Stimulated activated CD8-positive, alpha-beta memory T cell treated with anti-CD3 and anti-CD28 coated beads, Interleukin-15, amount 100 ng/mL, for 1 hour (primary cell): ENCODE measurements at regions not wholly inside any gene's neighbourhood (a gene's known extent, or its start where the extent isn't known, plus 50 kb on each side); places are given as distances from the start of the nearest gene placed in this dataset.

Experiments used
- DNase-seq: peaks from one replicate; pipeline ENCODE4 v3.0.0-alpha.2; 2020; ENCODE audit warnings: low read depth

- no peak for DNase-seq
These were observed 144.2 kb downstream of the ENGASE start for GRCh38 chr17:79218825-79219200.

DNA sequence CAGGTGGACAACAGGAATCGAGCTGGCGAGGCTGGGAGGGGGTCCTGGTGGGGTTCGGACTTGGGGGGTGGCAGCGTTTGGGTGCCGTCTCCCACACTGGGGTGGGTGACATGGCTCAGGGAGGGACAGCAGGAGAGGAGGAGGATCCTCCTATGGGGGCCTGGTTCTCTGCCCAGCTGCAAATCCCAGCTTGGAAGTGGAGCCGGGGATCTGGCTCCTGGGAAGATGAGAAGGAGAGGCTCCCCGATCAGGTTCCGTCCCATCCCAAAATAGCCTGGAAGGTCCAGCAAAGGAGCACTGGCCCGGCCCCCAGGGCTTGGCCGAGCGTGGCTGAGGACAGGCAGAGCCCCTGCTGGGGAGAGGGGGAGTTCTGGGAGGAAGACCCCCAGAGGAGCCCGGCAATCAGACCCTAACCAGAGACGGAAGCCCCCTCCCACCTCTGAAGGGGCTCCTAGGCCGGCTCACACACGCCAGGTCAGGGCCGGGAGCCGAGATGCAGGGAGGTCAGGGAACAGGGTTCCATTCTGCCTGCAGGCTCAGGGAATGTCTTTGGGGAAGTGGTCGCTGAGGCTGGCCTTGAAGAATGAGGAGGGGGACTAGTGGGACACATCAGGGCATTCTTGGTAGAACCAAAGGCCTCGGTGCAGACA, 143.7 kb downstream of the ENGASE start:
- DNase-seq, result no peak

DNA sequence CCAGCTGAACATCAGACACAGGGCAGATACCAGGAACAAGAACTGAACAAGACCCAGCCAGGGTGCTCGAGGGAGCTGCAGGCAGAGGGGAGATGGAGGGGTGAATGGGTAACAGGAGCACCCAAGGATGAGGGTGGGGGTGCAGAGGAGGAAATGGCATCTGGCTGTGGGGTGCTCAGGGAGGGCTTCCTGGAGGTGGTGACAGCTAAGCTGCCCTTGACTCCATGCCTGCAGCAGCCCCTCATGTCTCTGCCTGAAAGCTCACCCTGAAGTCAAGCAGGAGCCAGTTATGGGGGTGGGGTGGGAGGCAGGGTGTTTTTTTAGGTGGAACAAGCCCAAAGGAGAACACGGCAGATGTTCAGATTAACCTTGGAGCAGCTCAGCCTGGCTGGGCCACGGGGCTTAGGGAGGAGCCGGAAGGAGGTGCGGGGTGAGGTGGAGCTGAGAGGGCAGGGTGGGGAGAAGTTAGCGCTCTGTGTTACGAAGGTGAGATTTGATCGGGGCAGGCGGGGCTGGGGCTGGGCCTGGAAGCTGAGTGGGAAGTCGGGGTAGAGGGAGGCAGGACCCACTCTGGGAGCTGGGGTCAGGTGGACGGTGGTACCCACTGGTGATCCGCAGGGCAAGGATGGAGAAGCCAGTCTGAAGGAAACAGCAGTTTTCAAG, 143.0 kb downstream of the ENGASE start:
- no peak for DNase-seq

- no peak for DNase-seq
These were observed 142.2 kb downstream of the ENGASE start for GRCh38 chr17:79216826-79217225.

GRCh38 chr17:79216391-79216790, 141.8 kb downstream of the ENGASE start:
- no peak for DNase-seq

DNA sequence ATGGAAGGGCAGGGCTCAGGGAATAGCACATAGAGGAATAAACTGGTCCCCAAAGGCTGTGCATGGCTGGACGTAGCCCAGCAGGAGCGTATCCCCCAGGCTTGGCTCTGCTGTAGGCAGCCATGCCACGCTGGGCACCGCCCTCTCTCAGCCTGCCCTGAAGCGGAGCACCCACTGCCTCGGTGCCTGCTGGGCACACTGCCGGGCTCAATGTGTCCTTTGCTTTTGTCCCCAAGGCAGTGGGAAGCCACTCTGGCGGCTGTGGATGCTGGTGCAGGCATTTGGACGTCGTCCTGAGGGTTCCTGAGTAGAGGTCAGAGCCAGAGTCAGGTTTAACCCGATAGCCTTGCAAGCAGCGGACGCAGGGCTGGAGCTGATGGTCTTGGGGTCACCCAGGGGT, 141.0 kb downstream of the ENGASE start:
- DNase-seq, result no peak

DNA sequence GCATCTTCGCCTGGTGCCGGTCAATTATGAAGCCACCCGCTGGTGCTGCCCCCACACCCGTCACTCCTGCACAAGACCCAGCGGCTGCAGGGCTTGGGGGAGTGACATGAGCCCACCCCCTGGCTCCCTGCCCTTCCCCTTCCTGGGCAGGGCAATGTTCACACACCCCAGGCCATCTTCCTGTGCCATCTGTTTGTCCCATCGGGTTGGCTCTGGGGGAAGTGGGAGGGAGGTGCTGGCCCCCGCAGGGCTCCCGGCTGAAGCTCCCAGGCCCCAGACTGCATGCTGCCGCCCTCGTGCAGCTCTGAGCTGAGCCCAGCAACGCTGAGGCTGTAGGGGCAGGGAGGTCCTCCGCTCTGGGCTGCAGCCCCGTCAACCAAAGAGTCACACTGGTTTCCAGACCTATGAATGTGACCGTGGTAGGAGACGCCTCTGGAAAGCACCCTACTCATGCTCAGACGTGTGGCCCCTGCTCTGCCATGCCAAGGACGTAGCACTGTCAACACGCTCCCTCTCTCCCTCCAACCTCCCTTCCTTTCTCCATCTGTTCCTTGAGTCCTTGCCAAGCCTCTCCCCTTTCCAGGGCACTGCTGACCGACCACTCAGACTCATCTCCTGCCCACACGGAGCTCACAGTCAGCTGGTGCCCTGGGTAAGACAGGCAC, 140.4 kb downstream of the ENGASE start:
- DNase-seq, result no peak

- DNase-seq, result no peak
These were observed 139.8 kb downstream of the ENGASE start for GRCh38 chr17:79214459-79214858.

DNA sequence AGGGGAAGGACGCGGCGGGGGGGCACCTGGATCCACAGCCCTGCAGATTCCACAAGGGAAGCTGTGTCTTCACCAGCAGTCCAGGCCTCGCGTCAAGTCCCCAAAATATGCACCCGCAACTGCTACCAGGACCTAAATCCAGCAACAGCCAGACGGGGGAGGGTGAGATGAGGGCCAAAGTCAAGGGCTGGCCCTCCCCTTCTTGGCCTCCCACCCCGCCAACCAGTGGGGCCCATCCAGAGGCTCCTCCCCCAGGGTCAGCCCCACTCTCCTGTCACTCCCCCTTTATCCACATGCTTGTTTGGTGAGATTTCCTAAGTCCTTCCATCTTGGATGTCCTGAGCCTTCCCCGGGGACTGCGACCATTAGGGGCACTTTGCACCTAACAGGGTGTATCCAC, 138.7 kb downstream of the ENGASE start:
- DNase-seq, result no peak

GRCh38 chr17:79212149-79213087, 137.8 kb downstream of the ENGASE start:
- no peak for DNase-seq

DNA sequence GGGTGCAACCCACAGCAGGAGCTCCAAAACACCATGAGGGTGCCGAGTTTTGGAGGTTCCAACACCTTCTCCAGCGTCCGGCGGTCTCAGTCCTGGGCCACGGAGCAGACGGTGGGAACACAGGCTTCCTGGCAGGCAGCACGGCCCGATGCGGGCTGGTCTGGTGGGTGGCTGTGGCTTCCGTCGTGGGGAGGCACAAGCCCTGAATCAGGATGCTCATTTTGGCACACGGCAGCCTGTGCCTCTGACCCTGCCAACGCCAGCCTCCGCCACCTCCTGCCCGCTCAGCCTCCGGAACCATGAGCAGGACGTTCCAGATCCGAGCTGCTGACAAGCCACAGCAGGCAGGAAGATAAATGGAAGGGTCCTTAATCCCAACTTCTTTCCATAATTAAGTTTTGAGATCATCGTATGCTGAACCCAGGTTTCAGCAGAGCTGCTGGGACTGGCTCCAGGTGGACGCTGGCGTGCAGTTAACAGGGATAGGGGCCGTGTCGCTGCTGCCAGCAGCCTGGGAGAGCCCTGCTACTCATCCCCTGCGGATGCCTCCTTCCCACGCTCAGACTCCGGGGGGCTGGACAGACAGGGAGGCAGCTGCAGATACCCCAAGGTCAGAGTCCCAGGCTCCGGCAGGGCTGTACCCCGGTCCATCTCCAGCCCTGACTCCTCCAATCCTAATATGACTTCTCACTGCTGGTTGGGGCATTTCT, 136.6 kb downstream of the ENGASE start:
- no peak for DNase-seq

DNA sequence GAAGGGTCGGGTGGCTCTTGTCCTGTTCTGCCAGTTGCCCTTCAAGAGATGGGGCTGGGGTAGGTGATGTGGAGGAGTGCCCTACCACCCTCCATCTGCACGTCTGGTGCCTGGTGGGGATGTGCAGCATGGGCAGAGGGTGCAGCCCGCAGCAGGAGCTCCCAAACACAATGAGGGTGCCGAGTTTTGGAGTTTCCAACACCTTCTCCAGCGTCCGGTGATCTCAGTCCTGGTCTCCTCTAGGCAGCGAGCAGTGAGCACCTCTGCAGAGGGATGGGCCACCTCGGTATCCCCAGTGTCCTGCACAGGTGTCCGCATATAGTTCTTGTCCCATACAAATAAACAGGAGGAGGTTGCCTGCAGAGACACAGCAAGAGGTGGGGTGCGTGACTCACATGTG, 136.0 kb downstream of the ENGASE start:
- DNase-seq, result no peak

- DNase-seq, result no peak
These were observed 133.3 kb downstream of the ENGASE start for GRCh38 chr17:79207960-79208359.

DNA sequence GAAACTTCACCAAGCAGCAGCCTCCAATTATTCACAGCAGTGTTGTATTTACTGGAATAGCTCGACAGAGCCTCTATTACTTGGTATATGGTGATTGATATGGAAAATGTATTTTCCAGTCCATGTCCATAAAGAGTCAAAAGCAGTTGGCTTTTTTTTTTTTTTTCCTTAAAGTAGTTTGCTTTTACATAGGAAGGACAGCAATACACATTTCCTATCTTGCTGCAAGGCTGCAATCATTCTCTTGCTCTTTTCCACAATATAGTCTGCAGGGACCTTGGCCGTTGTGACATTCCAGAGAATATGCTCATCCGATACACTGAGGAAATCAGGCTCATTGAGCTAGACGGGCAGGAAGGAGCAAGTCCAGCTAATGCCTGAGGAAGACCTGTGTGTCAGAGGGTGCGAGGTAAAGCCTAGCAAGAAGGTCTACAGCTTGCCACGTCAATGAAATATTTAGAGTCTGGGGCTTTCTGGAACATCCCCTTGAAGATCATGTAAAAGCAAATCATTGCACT, 131.1 kb downstream of the ENGASE start:
- DNase-seq, result no peak

GRCh38 chr17:79204261-79204660, 129.6 kb downstream of the ENGASE start:
- DNase-seq, result no peak

GRCh38 chr17:79203657-79204056, 129.0 kb downstream of the ENGASE start:
- DNase-seq, result no peak

- DNase-seq, result no peak
These were observed 128.4 kb downstream of the ENGASE start for GRCh38 chr17:79203016-79203415.

DNA sequence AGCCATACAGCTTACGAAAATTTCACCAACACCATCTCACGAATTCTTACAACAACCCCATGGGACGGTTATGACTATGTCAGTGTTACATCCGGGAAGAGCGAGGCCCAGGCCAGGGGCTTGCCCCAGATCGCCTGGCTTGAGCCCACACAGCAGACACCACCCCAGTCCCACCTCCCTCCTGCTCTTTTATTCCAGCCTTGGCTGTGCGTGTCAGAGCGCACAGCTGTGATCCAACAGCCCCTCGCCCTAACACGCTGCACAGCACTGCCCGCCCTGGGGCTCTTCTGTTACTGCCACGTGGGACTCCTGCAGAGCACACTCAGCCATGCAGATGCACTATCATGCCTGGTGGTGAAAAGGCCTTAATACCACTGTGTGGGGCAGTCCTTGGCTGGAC, 127.9 kb downstream of the ENGASE start:
- DNase-seq, result no peak

DNA sequence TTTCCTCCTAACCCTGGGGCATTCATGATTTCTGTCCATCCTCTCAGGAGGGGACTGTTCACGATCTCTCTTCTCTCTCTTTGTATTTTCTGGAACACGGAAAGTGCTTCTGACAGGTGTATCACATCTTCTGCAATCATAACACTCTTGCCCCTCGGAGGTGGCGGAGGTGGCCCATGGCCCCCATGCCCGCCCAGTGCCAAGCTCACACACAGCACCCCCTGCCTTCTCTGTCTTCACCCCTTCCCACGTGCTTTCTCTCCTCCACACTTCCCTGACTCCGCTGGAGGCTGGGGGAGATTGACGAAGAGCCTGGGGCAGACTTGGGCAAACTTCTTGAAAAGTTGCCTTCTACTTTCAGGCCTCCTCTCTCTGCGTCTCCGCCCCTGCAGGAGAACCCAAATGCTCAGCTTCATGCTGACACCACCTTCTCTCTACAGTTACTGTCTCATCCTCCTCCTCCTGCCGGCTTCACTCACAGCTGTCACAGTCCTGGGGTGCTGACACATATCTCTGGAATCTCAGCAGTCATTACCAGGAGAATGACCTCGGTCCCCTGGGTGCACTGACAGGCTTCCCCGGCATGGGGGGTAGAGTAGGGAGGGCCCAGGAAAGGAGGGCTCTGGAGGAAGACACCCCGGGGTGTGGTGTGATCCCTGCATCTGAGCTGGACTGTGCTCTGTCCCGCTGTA, 127.1 kb downstream of the ENGASE start:
- DNase-seq, result no peak

DNA sequence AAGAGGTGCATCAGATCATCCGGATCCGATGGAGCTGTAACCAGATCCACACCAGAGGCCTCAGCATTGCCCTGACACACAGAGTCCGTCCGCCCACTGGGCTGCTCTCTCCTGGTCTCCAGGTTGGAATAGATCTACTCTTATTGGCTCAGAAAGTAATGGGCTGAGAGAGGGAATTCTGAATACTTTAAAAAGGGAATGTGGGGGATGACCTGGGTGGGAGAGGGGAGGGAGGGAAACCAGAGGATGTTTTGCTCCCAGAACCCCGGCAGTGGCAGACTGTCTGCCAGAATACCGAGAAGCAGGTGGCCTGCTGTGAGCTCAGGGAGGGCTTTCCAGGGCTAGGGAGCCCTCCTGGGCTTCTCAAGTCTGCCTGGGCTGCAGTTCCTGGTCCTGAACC, 126.5 kb downstream of the ENGASE start:
- DNase-seq, result no peak

DNA sequence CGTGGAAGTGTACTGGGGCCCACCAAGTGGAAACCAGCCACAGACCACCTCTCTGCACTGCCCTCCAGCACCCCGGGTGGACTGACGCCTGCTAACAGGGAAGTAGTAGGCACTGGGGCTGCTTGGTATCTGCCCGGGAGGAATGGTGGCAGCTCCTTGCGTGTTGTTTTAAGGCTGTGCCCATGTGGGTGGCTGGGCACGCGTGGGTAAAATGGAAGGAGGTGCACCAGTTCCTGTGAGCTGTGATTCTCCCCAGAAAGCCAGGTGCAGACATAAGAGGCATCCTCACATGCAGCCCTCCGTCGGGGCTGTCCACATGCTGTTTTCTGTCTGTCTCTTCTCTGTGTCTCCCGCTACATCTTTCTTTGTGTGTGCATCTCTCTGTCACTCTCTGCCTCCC, 122.3 kb downstream of the ENGASE start:
- DNase-seq, result no peak
